Activated T-helper 17 cell treated with anti-CD3 and anti-CD28 coated beads, Interleukin-2, amount 50 U/mL, for 72 hours (primary cell): ENCODE measurements at regions not wholly inside any gene's neighbourhood (a gene's known extent, or its start where the extent isn't known, plus 50 kb on each side); places are given as distances from the start of the nearest gene placed in this dataset.
A peak's percentile ranks its signal among the peaks of the same experiment; 100 is the strongest.
"Not testable (repeated sequence)": the region's sequence is repeated elsewhere in the genome, so short reads cannot be mapped to it uniquely, and the experiment has no call there.

Experiments
- ATAC-seq: fragments of 150-1000 bp; cut with Tn5 transposase; replicated peaks from 2 replicates; pipeline ENCODE4 v1.10.0; 2021; ENCODE audit warnings: mild to moderate bottlenecking, moderate library complexity
- H3K27ac Mint-ChIP-seq: one replicate; pipeline ENCODE4 v1.8.0; 2022; ENCODE audit warnings: mixed read lengths
- H3K27me3 Mint-ChIP-seq: one replicate; pipeline ENCODE4 v1.8.0; 2022; ENCODE audit warnings: mixed read lengths
- H3K36me3 Mint-ChIP-seq: one replicate; pipeline ENCODE4 v1.8.0; 2022; ENCODE audit warnings: low read depth, mild to moderate bottlenecking, mixed read lengths
- H3K4me1 Mint-ChIP-seq: one replicate; pipeline ENCODE4 v1.8.0; 2022; ENCODE audit warnings: mixed read lengths
- H3K4me3 Mint-ChIP-seq: one replicate; pipeline ENCODE4 v1.8.0; 2022; ENCODE audit warnings: mild to moderate bottlenecking, mixed read lengths
- H3K9me3 Mint-ChIP-seq: one replicate; pipeline ENCODE4 v1.8.0; 2022; ENCODE audit warnings: mixed read lengths

DNA sequence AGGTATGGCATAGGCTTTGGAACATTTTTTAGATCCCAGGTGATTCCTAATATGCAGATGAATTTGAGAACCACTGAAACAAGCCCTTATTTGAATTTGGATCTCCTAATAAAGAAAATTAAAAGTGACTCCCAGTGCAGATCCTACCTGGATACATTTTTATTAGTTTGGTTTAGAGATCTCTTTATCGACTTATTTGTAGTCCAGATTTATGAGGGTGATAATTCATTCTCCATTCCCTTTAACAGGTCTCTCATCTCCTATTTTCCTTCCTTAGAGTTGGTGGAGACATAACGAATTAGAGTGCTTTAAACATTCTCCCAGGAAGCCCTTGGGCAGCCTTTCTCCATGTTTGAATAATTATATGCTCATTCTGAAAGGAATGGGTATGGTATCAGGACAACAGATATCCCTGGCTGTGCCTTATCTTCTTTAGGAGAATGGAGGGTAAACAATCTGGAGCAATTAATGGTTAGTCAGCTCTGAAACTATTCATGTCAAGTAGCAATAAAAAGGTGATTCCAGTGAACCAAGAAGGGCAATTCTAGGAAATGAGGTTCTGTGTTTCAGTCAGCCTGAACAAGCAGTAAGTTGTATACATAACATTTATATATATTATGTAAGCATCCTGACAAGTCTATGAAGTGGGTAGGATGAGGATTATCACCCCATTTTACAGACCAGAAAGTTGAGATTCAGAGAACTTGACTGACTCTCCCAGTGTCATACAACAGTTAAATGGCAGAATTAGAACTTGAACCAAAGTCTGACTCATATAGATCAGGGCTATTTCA, 53.9 kb upstream of the RCE1 start:
- ATAC-seq: peak; percentile 24
- Mint-ChIP-seq H3K36me3 (no peaks in the 10 kb centered on the region), H3K9me3 (no peaks in the 10 kb centered on the region), H3K4me1 (no peaks in the 10 kb centered on the region), H3K4me3 (no peak overlapping the region), H3K27me3 (no peaks in the 10 kb centered on the region), H3K27ac (no peak overlapping the region)

DNA sequence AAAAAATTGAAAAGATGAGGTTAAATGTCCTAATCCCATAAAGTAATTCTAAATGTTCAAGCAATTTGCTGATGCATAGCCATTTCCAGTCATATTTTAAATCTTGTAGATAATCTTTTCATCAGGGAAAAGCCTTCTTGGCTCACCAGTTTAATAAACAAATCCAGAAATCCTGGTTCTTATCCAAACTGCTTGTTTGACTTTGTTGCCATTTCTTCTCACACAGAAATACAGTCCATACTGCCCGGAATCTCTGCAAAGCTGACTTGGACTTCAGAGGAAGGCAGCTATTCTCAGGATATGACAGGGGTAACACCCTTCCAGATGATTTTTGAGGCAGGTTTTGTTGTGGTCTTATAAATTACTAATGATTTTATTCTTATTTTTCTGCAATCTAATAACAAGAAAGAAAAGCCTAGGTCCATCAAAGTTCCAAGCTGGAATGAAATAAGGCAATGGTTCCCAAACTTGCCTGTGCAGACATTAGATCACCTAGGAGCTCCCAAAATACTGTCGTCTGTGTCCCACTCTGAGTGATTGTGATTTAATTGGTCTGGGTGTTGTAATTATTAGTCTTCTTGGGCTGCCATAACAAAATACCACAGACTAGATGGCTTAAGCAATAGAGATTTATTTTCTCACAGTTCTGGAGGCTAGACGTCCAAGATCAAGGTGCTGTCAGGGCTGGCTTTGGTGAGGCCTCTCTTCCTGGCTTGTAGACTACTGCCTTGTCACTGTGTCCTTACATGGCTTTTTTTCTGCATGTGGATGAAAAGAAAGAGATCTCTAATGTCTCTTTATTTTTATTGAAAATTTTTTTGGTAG, 55.1 kb upstream of the RCE1 start:
- no peak for ATAC-seq
- no peaks in the 10 kb centered on the region for H3K9me3 Mint-ChIP-seq
- H3K27ac Mint-ChIP-seq: no peak overlapping the region
- H3K4me3 Mint-ChIP-seq: no peak overlapping the region
- no peaks in the 10 kb centered on the region for H3K4me1 Mint-ChIP-seq
- no peaks in the 10 kb centered on the region for H3K27me3 Mint-ChIP-seq
- H3K36me3 Mint-ChIP-seq: no peaks in the 10 kb centered on the region

DNA sequence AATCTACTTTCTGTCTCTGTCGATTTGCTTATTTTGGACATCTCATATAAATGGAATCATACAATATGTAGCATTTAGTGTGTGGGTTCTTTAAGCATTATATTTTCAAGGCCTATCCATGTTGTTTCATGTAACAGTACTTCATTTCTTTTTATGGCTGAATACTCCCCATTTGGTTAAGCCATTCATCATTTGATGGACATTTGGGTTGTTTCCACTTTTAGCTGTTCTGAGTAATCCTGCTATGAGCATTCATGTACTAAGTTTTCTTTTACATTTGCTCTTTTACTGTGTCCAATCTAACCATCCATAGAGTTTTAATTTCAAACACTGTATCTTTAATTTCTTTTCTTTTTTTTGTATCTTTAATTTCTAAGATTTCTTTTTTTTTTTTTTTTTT, 55.6 kb upstream of the SPTBN2 start:
- Mint-ChIP-seq H3K36me3 (no peaks in the 10 kb centered on the region), H3K27ac (no peak overlapping the region), H3K9me3 (no peaks in the 10 kb centered on the region), H3K4me3 (no peak overlapping the region), H3K27me3 (no peaks in the 10 kb centered on the region), H3K4me1 (no peaks in the 10 kb centered on the region)
- ATAC-seq: no peak

DNA sequence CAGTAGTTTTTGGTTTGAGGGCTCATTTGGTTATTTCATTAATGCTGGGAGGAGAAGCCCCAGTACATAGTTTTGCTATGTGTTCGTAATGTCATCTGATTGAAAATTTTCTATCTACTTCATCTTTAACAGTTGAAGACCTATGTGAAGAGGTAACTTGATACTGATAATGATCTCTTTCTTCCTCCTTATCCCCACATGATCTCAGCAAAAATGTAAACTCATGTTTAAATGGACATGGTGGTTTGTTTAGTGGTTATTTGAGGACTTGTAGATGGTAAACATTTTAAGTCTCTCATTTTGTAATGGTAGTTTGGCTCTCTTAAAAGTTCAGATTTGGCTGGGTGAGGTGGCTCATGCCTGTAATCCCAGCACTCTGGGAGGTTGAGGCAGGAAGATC, 53.7 kb upstream of the SPTBN2 start:
- H3K4me3 Mint-ChIP-seq: no peak overlapping the region
- H3K27me3 Mint-ChIP-seq: no peaks in the 10 kb centered on the region
- H3K36me3 Mint-ChIP-seq: no peaks in the 10 kb centered on the region
- ATAC-seq: no peak
- no peak overlapping the region for H3K27ac Mint-ChIP-seq
- no peaks in the 10 kb centered on the region for H3K4me1 Mint-ChIP-seq
- no peaks in the 10 kb centered on the region for H3K9me3 Mint-ChIP-seq

DNA sequence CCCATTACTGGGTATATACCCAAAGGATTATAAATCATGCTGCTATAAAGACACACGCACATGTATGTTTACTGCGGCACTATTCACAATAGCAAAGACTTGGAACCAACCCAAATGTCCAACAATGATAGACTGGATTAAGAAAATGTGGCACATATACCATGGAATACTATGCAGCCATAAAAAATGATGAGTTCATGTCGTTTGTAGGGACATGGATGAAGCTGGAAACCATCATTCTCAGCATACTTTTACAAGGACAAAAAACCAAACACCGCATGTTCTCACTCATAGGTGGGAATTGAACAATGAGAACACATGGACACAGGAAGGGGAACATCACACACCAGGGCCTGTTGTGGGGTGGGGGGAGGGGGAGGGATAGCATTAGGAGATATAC, 50.6 kb upstream of the SPTBN2 start:
- not testable (repeated sequence) for H3K4me3 Mint-ChIP-seq, H3K27me3 Mint-ChIP-seq, H3K9me3 Mint-ChIP-seq, ATAC-seq, H3K4me1 Mint-ChIP-seq, H3K36me3 Mint-ChIP-seq, H3K27ac Mint-ChIP-seq
